ENCODE measurements at regions not wholly inside any gene's neighbourhood (a gene's known extent, or its start where the extent isn't known, plus 50 kb on each side); places are given as distances from the start of the nearest gene placed in this dataset.
A peak's percentile ranks its signal among the peaks of the same experiment; 100 is the strongest.

GRCh38 chr2:16322308-16323125, 343.1 kb downstream of the CYRIA start:
- TF ChIP-seq ZNF8 (CRISPR knock-in tag; IDR thresholded peaks at IDR 0.05) (no peak), ESRRG (CRISPR knock-in tag; IDR thresholded peaks at IDR 0.05) (no peak), OSR1 (CRISPR knock-in tag; IDR thresholded peaks at IDR 0.05) (no peak), TSHZ2 (CRISPR knock-in tag; IDR thresholded peaks at IDR 0.05) (no peak), CSDC2 (CRISPR knock-in tag; IDR thresholded peaks at IDR 0.05) (no peak), TCF4 (CRISPR knock-in tag; IDR thresholded peaks at IDR 0.05; ENCODE audit: borderline replicate concordance) (peak; percentile 50; the same call in 1 of the 2 replicates), ISL1 (CRISPR knock-in tag; IDR thresholded peaks at IDR 0.05) (no peak), ARNTL (CRISPR knock-in tag; IDR thresholded peaks at IDR 0.05; ENCODE audit: borderline replicate concordance, low read depth) (no peak)

GRCh38 chr2:16321872-16322271, 343.8 kb downstream of the CYRIA start:
- no peak for ATAC-seq
- TF ChIP-seq CSRNP3 (CRISPR knock-in tag; IDR thresholded peaks at IDR 0.05) = no peak
- no peak for TF ChIP-seq ZNF565 (CRISPR knock-in tag; conservative IDR thresholded peaks at IDR 0.05; ENCODE audit: low read depth)
- TF ChIP-seq RARB (CRISPR knock-in tag; IDR thresholded peaks at IDR 0.05) = no peak
- TF ChIP-seq ESRRG (CRISPR knock-in tag; IDR thresholded peaks at IDR 0.05) = no peak
- no peak for TF ChIP-seq CSDC2 (CRISPR knock-in tag; IDR thresholded peaks at IDR 0.05)
- no peak for TF ChIP-seq POU6F1 (CRISPR knock-in tag; IDR thresholded peaks at IDR 0.05; ENCODE audit: borderline replicate concordance, low read depth)
- no peak for TF ChIP-seq SNAI2 (CRISPR knock-in tag; IDR thresholded peaks at IDR 0.05)
- TF ChIP-seq TSHZ2 (CRISPR knock-in tag; IDR thresholded peaks at IDR 0.05) = no peak
- no peak for TF ChIP-seq TOX (CRISPR knock-in tag; IDR thresholded peaks at IDR 0.05; ENCODE audit: borderline replicate concordance)
- no peak for TF ChIP-seq TCF4 (CRISPR knock-in tag; IDR thresholded peaks at IDR 0.05; ENCODE audit: borderline replicate concordance)
- no peak for TF ChIP-seq ZNF70 (CRISPR knock-in tag; IDR thresholded peaks at IDR 0.05)

More at GRCh38 chr2:16322308-16323125, 343.1 kb downstream of the CYRIA start:
- no peak for ATAC-seq

- no peak for TF ChIP-seq ZNF8 (CRISPR knock-in tag; IDR thresholded peaks at IDR 0.05)
- no peak for TF ChIP-seq GLIS3 (CRISPR knock-in tag; IDR thresholded peaks at IDR 0.05)
- TF ChIP-seq POU6F1 (CRISPR knock-in tag; IDR thresholded peaks at IDR 0.05; ENCODE audit: borderline replicate concordance, low read depth) = no peak
- TF ChIP-seq PATZ1 (CRISPR knock-in tag; IDR thresholded peaks at IDR 0.05; ENCODE audit: borderline replicate concordance) = no peak
- TF ChIP-seq TCF4 (CRISPR knock-in tag; IDR thresholded peaks at IDR 0.05; ENCODE audit: borderline replicate concordance) = no peak
- TF ChIP-seq SNAI2 (CRISPR knock-in tag; IDR thresholded peaks at IDR 0.05) = no peak
- TF ChIP-seq CSRNP3 (CRISPR knock-in tag; IDR thresholded peaks at IDR 0.05) = no peak
- TF ChIP-seq BACH2 (CRISPR knock-in tag; IDR thresholded peaks at IDR 0.05; ENCODE audit: borderline replicate concordance) = no peak
- no peak for TF ChIP-seq CREB5 (CRISPR knock-in tag; IDR thresholded peaks at IDR 0.05; ENCODE audit: low read depth)
- TF ChIP-seq ZC3H10 (CRISPR knock-in tag; IDR thresholded peaks at IDR 0.05) = no peak
- TF ChIP-seq ESRRG (CRISPR knock-in tag; IDR thresholded peaks at IDR 0.05) = no peak
- ATAC-seq = no peak
Measured at GRCh38 chr2:16321256-16321655, 344.4 kb downstream of the CYRIA start.
